IMR-90 (cell line): ENCODE measurements at regions not wholly inside any gene's neighbourhood (a gene's known extent, or its start where the extent isn't known, plus 50 kb on each side); places are given as distances from the start of the nearest gene placed in this dataset.

Experiments used
- ATAC-seq: fragments of 200-7000 bp; cut with Tn5 transposase; 2 replicates; pipeline ENCODE4 v1.9.1; 2020; ENCODE audit warnings: low read depth, mild to moderate bottlenecking, moderate library complexity
- BruUV-seq: library from RNA; stranded (reverse); fragments of 400-500 nt; replicated peaks from 2 replicates; lab custom pipeline; 2021; lab: Mats Ljungman, UMichigan
- CTCF ChIA-PET: fragments of 300-600 bp; formaldehyde crosslinking; extraction: SDS; loops from one replicate; lab custom pipeline; 2021; ENCODE audit warnings: antibody characterized with exemption; lab: Yijun Ruan, JAX
- POLR2A ChIA-PET: fragments of 300-600 bp; sonication (Branson Sonifier 250); formaldehyde crosslinking; loops from one replicate; lab custom pipeline; 2022; ENCODE audit warnings: antibody characterized with exemption; ENCODE audit not compliant: unreplicated experiment; lab: Charles Lee
- DNase-seq: peaks from one replicate; pipeline ENCODE4 v3.0.0; 2013
- H2AFZ ChIP-seq: replicated peaks from 2 replicates; pipeline ENCODE3; 2013; ENCODE audit warnings: low read length, mild to moderate bottlenecking; ENCODE audit not compliant: poor library complexity
- H2AK5ac ChIP-seq: 2 replicates; pipeline ENCODE4 v1.6.1; 2013; ENCODE audit warnings: low read depth, low read length, inconsistent platforms
- H2AK9ac ChIP-seq: replicated peaks from 2 replicates; pipeline ENCODE3; 2013; ENCODE audit warnings: mild to moderate bottlenecking, low read depth, low read length, moderate library complexity; ENCODE audit not compliant: poor library complexity
- H2BK120ac ChIP-seq: 2 replicates; pipeline ENCODE4 v1.6.1; 2013; ENCODE audit warnings: low read depth, low read length, inconsistent platforms
- H2BK15ac ChIP-seq: 3 replicates; pipeline ENCODE4 v1.6.1; 2013; ENCODE audit warnings: low read depth, low read length, inconsistent platforms
- H2BK20ac ChIP-seq: 2 replicates; pipeline ENCODE4 v1.6.1; 2013; ENCODE audit warnings: low read depth, mild to moderate bottlenecking, inconsistent platforms, low read length, moderate library complexity
- H2BK5ac ChIP-seq: 2 replicates; pipeline ENCODE4 v1.6.1; 2013; ENCODE audit warnings: mild to moderate bottlenecking, low read depth, low read length, inconsistent platforms; ENCODE audit not compliant: poor library complexity, severe bottlenecking
- H3K14ac ChIP-seq: replicated peaks from 2 replicates; pipeline ENCODE4 v1.6.1; 2013; ENCODE audit warnings: low read depth, low read length, inconsistent platforms
- H3K18ac ChIP-seq: 2 replicates; pipeline ENCODE4 v1.6.1; 2013; ENCODE audit warnings: low read depth, low read length, control low read depth
- H3K23ac ChIP-seq: 2 replicates; pipeline ENCODE4 v1.6.1; 2013; ENCODE audit warnings: low read depth, low read length, inconsistent platforms
- H3K27ac ChIP-seq: 2 replicates; pipeline ENCODE4 v1.5.1; 2013; ENCODE audit warnings: mild to moderate bottlenecking, control low read depth, low read length; ENCODE audit not compliant: insufficient read depth
- H3K27me3 ChIP-seq: 2 replicates; pipeline ENCODE4 v1.6.1; 2013; ENCODE audit warnings: low read length; ENCODE audit not compliant: control insufficient read depth, insufficient read depth
- H3K36me3 ChIP-seq: 2 replicates; pipeline ENCODE4 v1.6.1; 2013; ENCODE audit warnings: low read length, mixed read lengths; ENCODE audit not compliant: control insufficient read depth, insufficient read depth
- H3K4ac ChIP-seq: 2 replicates; pipeline ENCODE4 v1.6.1; 2013; ENCODE audit warnings: low read depth, low read length, inconsistent platforms
- H3K4me1 ChIP-seq: 2 replicates; pipeline ENCODE4 v1.6.1; 2013; ENCODE audit warnings: low read length, mixed read lengths; ENCODE audit not compliant: control insufficient read depth, insufficient read depth
- H3K4me2 ChIP-seq: 2 replicates; pipeline ENCODE4 v1.6.1; 2013; ENCODE audit warnings: low read depth, mild to moderate bottlenecking, control low read depth, low read length, moderate library complexity
- H3K4me3 ChIP-seq: 2 replicates; pipeline ENCODE4 v1.5.1; 2013; ENCODE audit warnings: low read depth, mild to moderate bottlenecking, control low read depth, low read length, moderate library complexity; ENCODE audit not compliant: insufficient read depth
- H3K56ac ChIP-seq: 2 replicates; pipeline ENCODE4 v1.6.1; 2013; ENCODE audit warnings: low read length, inconsistent platforms; ENCODE audit not compliant: insufficient read depth; ENCODE audit errors: extremely low read depth
- H3K79me1 ChIP-seq, 2 experiments: 2 replicates each; pipeline ENCODE4 v1.6.1; 2013; ENCODE audit warnings: low read length in 2 of 2, inconsistent platforms in 1 of 2, low read depth in 1 of 2
- H3K9ac ChIP-seq: 2 replicates; pipeline ENCODE4 v1.6.1; 2013; ENCODE audit warnings: low read depth, low read length, control low read depth
- H3K9me1 ChIP-seq: 2 replicates; pipeline ENCODE4 v1.6.1; 2013; ENCODE audit warnings: low read length, inconsistent platforms; ENCODE audit not compliant: insufficient read depth
- H3K9me3 ChIP-seq: 2 replicates; pipeline ENCODE4 v1.6.1; 2013; ENCODE audit warnings: low read length; ENCODE audit not compliant: control insufficient read depth, insufficient read depth
- H4K20me1 ChIP-seq: 2 replicates; pipeline ENCODE4 v1.6.1; 2013; ENCODE audit warnings: low read length, inconsistent platforms; ENCODE audit not compliant: insufficient read depth
- H4K5ac ChIP-seq: 2 replicates; pipeline ENCODE4 v1.6.1; 2013; ENCODE audit warnings: mild to moderate bottlenecking, low read depth, low read length, control low read depth
- H4K8ac ChIP-seq, 2 experiments: 2 replicates each; pipeline ENCODE4 v1.6.1; 2013; ENCODE audit warnings: low read depth in 2 of 2, low read length in 2 of 2, control low read depth in 1 of 2, inconsistent platforms in 1 of 2
- H4K91ac ChIP-seq: 2 replicates; pipeline ENCODE4 v1.6.1; 2013; ENCODE audit warnings: low read depth, low read length, inconsistent platforms; ENCODE audit not compliant: insufficient read depth
- BHLHE40 ChIP-seq: fragments of 150-350 bp; IDR thresholded peaks from 2 replicates; pipeline ENCODE4 v1.6.1; 2016; ENCODE audit warnings: mild to moderate bottlenecking, low read depth, low read length
- CEBPB ChIP-seq: IDR thresholded peaks from 2 replicates; pipeline ENCODE4 v1.6.1; 2012; ENCODE audit warnings: low read depth, low read length, improper control_type of control experiment
- CHD1 ChIP-seq: IDR thresholded peaks from 2 replicates; pipeline ENCODE4 v1.6.1; 2012; ENCODE audit warnings: low read depth, low read length, improper control_type of control experiment
- FOS ChIP-seq: fragments of 150-350 bp; IDR thresholded peaks from 2 replicates; pipeline ENCODE4 v1.6.1; 2016; ENCODE audit warnings: low read depth, low read length
- MAFK ChIP-seq: IDR thresholded peaks from 2 replicates; pipeline ENCODE4 v1.6.1; 2012; ENCODE audit warnings: low read depth, low read length, improper control_type of control experiment
- MAZ ChIP-seq: IDR thresholded peaks from 2 replicates; pipeline ENCODE4 v1.6.1; 2012; ENCODE audit warnings: low read depth, mild to moderate bottlenecking, low read length, improper control_type of control experiment, moderate library complexity, borderline replicate concordance
- MXI1 ChIP-seq: IDR thresholded peaks from 2 replicates; pipeline ENCODE4 v1.6.1; 2012; ENCODE audit warnings: low read depth, mild to moderate bottlenecking, low read length, moderate library complexity, borderline replicate concordance
- NFE2L2 ChIP-seq: fragments of 150-350 bp; IDR thresholded peaks from 2 replicates; pipeline ENCODE4 v1.6.1; 2016; ENCODE audit warnings: low read depth, mild to moderate bottlenecking, low read length
- POLR2A ChIP-seq: IDR thresholded peaks from 2 replicates; pipeline ENCODE4 v1.6.1; 2012; ENCODE audit warnings: mild to moderate bottlenecking, low read depth, low read length
- RAD21 ChIP-seq: IDR thresholded peaks from 2 replicates; pipeline ENCODE4 v1.6.1; 2012; ENCODE audit warnings: low read length, improper control_type of control experiment
- RCOR1 ChIP-seq: IDR thresholded peaks from 2 replicates; pipeline ENCODE4 v1.6.1; 2012; ENCODE audit warnings: mild to moderate bottlenecking, low read length, improper control_type of control experiment; ENCODE audit not compliant: insufficient replicate concordance
- RFX5 ChIP-seq: IDR thresholded peaks from 2 replicates; pipeline ENCODE4 v1.8.0; 2012; ENCODE audit warnings: low read depth, mild to moderate bottlenecking, low read length, moderate library complexity
- SMC3 ChIP-seq: fragments of 150-350 bp; IDR thresholded peaks from 2 replicates; pipeline ENCODE4 v1.6.1; 2016; ENCODE audit warnings: low read depth, mild to moderate bottlenecking, antibody characterized with exemption, low read length, moderate library complexity
- WGBS, 2 experiments: methylation state at CpG; one replicate each; pipeline versions ENCODE4 v1.1.5 to v1.1.7; 2013; ENCODE audit warnings: missing lambda C conversion rate in 2 of 2; ENCODE audit not compliant: insufficient read length in 1 of 2; ENCODE audit errors: extremely low coverage in 2 of 2; 5-methylcytosine and 5-hydroxymethylcytosine counted together
- dilution Hi-C: fragments of 300-500 bp; cut with HindIII; formaldehyde crosslinking; loops from one replicate; pipeline ENCODE4 v1.14.3; 2018; ENCODE audit warnings: low sequenced_read_pairs; ENCODE audit not compliant: unreplicated experiment
- in situ Hi-C: fragments of 300-500 bp; cut with MboI; formaldehyde crosslinking; loops from 3 replicates; pipeline ENCODE4 v1.14.3; 2019; ENCODE audit warnings: low sequenced_read_pairs, inconsistent platforms, mixed read lengths
- intact Hi-C: fragments of 100-400 bp; cut with micrococcal nuclease; formaldehyde crosslinking; loops from 2 replicates; pipeline ENCODE4 v1.10.0; 2022
- TF ChIP-seq, protein P1 (sequence below): fragments of 150-350 bp; IDR thresholded peaks from 2 replicates; pipeline ENCODE4 v1.6.1; 2017; ENCODE audit warnings: mild to moderate bottlenecking, antibody characterized with exemption, low read length, low read depth
- TF ChIP-seq, protein P2 (sequence below): fragments of 150-350 bp; IDR thresholded peaks from 2 replicates; pipeline ENCODE4 v1.6.1; 2016; ENCODE audit warnings: low read depth, mild to moderate bottlenecking, low read length, moderate library complexity, borderline replicate concordance
- TF ChIP-seq, protein P3 (sequence below): conservative IDR thresholded peaks from 2 replicates; pipeline ENCODE4 v1.5.1; 2012; ENCODE audit warnings: mild to moderate bottlenecking, low read depth, low read length, improper control_type of control experiment

DNA sequence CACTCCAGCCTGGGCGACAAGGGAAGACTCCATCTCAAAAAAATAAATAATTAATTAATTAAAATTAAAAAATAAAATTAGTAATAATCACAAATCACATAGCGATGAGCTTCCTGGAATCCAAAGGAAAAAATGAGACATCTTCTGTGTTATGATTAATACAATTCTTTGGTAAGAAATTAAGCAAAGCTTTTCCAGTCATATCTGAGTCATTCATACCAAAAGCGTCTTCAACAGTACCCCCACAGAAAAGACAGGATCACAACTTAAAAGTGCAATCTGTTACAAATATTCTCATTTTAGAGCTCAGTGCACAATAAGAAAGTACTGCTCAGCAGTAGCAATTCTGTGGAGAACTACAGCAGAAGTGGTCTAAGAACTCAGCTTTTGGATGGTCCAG is 168.5 kb upstream of the MXRA5 start:
- in situ Hi-C loops (no loop called here), dilution Hi-C loops (no loop called here), intact Hi-C loops (no loop called here)
- H3K23ac ChIP-seq = no peak overlapping the region
- H3K9me3 ChIP-seq = no peaks in the 10 kb centered on the region
- no TSS peak for BruUV-seq
- no peak overlapping the region for H3K4me2 ChIP-seq
- no peak overlapping the region for H3K4me3 ChIP-seq
- peaks cover 2% of the 10 kb centered on the region; the same call in 1 of the 2 replicates for H3K4me1 ChIP-seq
- H2BK5ac ChIP-seq = peak overlapping the region; percentile 81
- ATAC-seq = peak; percentile 15; the same call in 1 of the 2 replicates
- H2BK20ac ChIP-seq = no peak overlapping the region
- H3K27me3 ChIP-seq = no peaks in the 10 kb centered on the region
- no peak overlapping the region for H2AK9ac ChIP-seq
- no peak overlapping the region for H3K9ac ChIP-seq
- no peak overlapping the region for H2AK5ac ChIP-seq
- WGBS, 2 experiments = no CpG with 5 or more reads among the region's 3 CpGs
- DNase-seq = peak; percentile 50
- H3K36me3 ChIP-seq = no peaks in the 10 kb centered on the region
- no peak overlapping the region for H3K14ac ChIP-seq
- H4K5ac ChIP-seq = peak overlapping the region; percentile 69; the same call in 1 of the 2 replicates
- H3K56ac ChIP-seq = no peak overlapping the region
- H3K9me1 ChIP-seq = no peaks in the 10 kb centered on the region
- no peak overlapping the region for H4K8ac ChIP-seq
- no peak overlapping the region for H4K91ac ChIP-seq
- H3K79me1 ChIP-seq = no peaks in the 10 kb centered on the region
- ChIA-PET CTCF (no interaction called here), POLR2A (no interaction called here)
- peak overlapping the region; percentile 56; the same call in 1 of the 2 replicates for H3K4ac ChIP-seq
- no peak overlapping the region for H2AFZ ChIP-seq
- no peak overlapping the region for H2BK120ac ChIP-seq
- peak overlapping the region; percentile 65; the same call in 1 of the 2 replicates for H3K18ac ChIP-seq
- H2BK15ac ChIP-seq = no peak overlapping the region
- TF ChIP-seq MAZ (no peak), RCOR1 (no peak), MXI1 (no peak), FOS (no peak), RFX5 (no peak), CEBPB (no peak), MAFK (no peak), CHD1 (no peak), BHLHE40 (no peak), NFE2L2 (no peak), RAD21 (no peak), SMC3 (no peak), POLR2A (no peak)
- TF ChIP-seq, protein P1, sequence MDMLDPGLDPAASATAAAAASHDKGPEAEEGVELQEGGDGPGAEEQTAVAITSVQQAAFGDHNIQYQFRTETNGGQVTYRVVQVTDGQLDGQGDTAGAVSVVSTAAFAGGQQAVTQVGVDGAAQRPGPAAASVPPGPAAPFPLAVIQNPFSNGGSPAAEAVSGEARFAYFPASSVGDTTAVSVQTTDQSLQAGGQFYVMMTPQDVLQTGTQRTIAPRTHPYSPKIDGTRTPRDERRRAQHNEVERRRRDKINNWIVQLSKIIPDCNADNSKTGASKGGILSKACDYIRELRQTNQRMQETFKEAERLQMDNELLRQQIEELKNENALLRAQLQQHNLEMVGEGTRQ = no peak
- TF ChIP-seq, protein P2, sequence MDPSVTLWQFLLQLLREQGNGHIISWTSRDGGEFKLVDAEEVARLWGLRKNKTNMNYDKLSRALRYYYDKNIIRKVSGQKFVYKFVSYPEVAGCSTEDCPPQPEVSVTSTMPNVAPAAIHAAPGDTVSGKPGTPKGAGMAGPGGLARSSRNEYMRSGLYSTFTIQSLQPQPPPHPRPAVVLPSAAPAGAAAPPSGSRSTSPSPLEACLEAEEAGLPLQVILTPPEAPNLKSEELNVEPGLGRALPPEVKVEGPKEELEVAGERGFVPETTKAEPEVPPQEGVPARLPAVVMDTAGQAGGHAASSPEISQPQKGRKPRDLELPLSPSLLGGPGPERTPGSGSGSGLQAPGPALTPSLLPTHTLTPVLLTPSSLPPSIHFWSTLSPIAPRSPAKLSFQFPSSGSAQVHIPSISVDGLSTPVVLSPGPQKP = no peak
- TF ChIP-seq, protein P3, sequence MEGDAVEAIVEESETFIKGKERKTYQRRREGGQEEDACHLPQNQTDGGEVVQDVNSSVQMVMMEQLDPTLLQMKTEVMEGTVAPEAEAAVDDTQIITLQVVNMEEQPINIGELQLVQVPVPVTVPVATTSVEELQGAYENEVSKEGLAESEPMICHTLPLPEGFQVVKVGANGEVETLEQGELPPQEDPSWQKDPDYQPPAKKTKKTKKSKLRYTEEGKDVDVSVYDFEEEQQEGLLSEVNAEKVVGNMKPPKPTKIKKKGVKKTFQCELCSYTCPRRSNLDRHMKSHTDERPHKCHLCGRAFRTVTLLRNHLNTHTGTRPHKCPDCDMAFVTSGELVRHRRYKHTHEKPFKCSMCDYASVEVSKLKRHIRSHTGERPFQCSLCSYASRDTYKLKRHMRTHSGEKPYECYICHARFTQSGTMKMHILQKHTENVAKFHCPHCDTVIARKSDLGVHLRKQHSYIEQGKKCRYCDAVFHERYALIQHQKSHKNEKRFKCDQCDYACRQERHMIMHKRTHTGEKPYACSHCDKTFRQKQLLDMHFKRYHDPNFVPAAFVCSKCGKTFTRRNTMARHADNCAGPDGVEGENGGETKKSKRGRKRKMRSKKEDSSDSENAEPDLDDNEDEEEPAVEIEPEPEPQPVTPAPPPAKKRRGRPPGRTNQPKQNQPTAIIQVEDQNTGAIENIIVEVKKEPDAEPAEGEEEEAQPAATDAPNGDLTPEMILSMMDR = no peak
- no peaks in the 10 kb centered on the region for H4K20me1 ChIP-seq
- peak overlapping the region; percentile 44; the same call in 1 of the 2 replicates for H3K27ac ChIP-seq
